AG08396 (cell line): ENCODE measurements at regions not wholly inside any gene's neighbourhood (a gene's known extent, or its start where the extent isn't known, plus 50 kb on each side); places are given as distances from the start of the nearest gene placed in this dataset.
"Not testable (repeated sequence)": the region's sequence is repeated elsewhere in the genome, so short reads cannot be mapped to it uniquely, and the experiment has no call there.

Experiments
- DNase-seq: peaks from one replicate; pipeline ENCODE4 v3.0.0; 2012; ENCODE audit warnings: low spot score, mixed read lengths

- peak; percentile 13 for DNase-seq
Measured at GRCh38 chr4:127479031-127479622, 153.6 kb upstream of the INTU start.

GRCh38 chr4:127482049-127482448 is 150.7 kb upstream of the INTU start:
- no peak for DNase-seq

- DNase-seq = no peak
Measured at GRCh38 chr4:127484117-127484516, 148.6 kb upstream of the INTU start.

- no peak for DNase-seq
Measured at GRCh38 chr4:127486248-127486647, 146.5 kb upstream of the INTU start.

- DNase-seq = no peak
Measured at GRCh38 chr4:127491571-127491970, 141.2 kb upstream of the INTU start.

- DNase-seq = not testable (repeated sequence)
Measured at GRCh38 chr4:127496875-127497274, 135.9 kb upstream of the INTU start.

GRCh38 chr4:127498366-127498765 is 134.4 kb upstream of the INTU start:
- DNase-seq = no peak

GRCh38 chr4:127500242-127500641 is 132.5 kb upstream of the INTU start:
- DNase-seq = no peak

GRCh38 chr4:127501103-127501502 is 131.7 kb upstream of the INTU start:
- DNase-seq = no peak

- DNase-seq = no peak
Measured at GRCh38 chr4:127503111-127503510, 129.6 kb upstream of the INTU start.

GRCh38 chr4:127505203-127505602 is 127.6 kb upstream of the INTU start:
- peak; percentile 8 for DNase-seq

- DNase-seq = no peak
Measured at GRCh38 chr4:127506283-127506682, 126.5 kb upstream of the INTU start.

GRCh38 chr4:127509155-127509554 is 123.6 kb upstream of the INTU start:
- no peak for DNase-seq

- not testable (repeated sequence) for DNase-seq
Measured at GRCh38 chr4:127512672-127513071, 120.1 kb upstream of the INTU start.

GRCh38 chr4:127515259-127515658 is 117.5 kb upstream of the INTU start:
- DNase-seq = not testable (repeated sequence)

- DNase-seq = no peak
Measured at GRCh38 chr4:127518046-127518445, 114.7 kb upstream of the INTU start.

- no peak for DNase-seq
Measured at GRCh38 chr4:127521463-127521862, 111.3 kb upstream of the INTU start.

- DNase-seq = no peak
Measured at GRCh38 chr4:127523369-127523768, 109.4 kb upstream of the INTU start.

GRCh38 chr4:127525608-127526007 is 107.1 kb upstream of the INTU start:
- no peak for DNase-seq

GRCh38 chr4:127528302-127528701 is 104.5 kb upstream of the INTU start:
- no peak for DNase-seq

- DNase-seq = not testable (repeated sequence)
Measured at GRCh38 chr4:127529879-127530278, 102.9 kb upstream of the INTU start.

- DNase-seq = peak; percentile 7
Measured at GRCh38 chr4:127533028-127533700, 99.6 kb upstream of the INTU start.

GRCh38 chr4:127534041-127534825 is 98.5 kb upstream of the INTU start:
- DNase-seq = no peak
